Thyroid gland (tissue), 4 donors: ENCODE measurements at regions not wholly inside any gene's neighbourhood (a gene's known extent, or its start where the extent isn't known, plus 50 kb on each side); places are given as distances from the start of the nearest gene placed in this dataset.

Source experiments
- POLR2A ChIP-seq, 2 donors: fragments of 450-650 bp; IDR thresholded peaks; one replicate each; pipeline ENCODE4 v1.6.1; 2017; ENCODE audit warnings: antibody characterized with exemption in 2 of 2, mild to moderate bottlenecking in 2 of 2, moderate library complexity in 1 of 2
- TF ChIP-seq, protein P1 (sequence below), 6 experiments: fragments of 200-600 bp in 3 of 6; fragments of 450-650 bp in 3 of 6; sonication (generic) in 3 of 6; IDR thresholded peaks; one replicate each; pipeline ENCODE4 v1.5.1; 2016 to 2019; ENCODE audit warnings: antibody characterized with exemption in 6 of 6, mild to moderate bottlenecking in 2 of 6, inconsistent platforms in 1 of 6, moderate library complexity in 1 of 6

DNA sequence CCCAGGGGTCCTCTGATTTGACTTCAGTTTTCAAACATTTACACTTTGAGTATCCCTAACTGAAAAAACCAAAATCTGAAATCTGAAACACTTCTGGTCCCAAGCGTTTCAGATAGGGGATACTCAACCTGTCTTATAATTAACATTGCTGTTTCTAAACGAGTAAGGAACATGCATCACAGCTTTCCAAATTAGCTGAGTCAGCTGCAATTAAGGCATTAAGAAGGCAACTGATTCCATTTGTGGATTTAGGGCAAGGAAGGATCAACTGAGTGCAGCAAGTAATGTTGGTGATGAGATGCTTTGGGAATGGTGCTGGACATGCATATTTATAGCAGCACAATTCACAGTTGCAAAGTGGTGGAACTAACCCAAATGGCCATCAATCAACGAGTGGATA lies 168.6 kb downstream of the ACER2 start:
- TF ChIP-seq, protein P1, sequence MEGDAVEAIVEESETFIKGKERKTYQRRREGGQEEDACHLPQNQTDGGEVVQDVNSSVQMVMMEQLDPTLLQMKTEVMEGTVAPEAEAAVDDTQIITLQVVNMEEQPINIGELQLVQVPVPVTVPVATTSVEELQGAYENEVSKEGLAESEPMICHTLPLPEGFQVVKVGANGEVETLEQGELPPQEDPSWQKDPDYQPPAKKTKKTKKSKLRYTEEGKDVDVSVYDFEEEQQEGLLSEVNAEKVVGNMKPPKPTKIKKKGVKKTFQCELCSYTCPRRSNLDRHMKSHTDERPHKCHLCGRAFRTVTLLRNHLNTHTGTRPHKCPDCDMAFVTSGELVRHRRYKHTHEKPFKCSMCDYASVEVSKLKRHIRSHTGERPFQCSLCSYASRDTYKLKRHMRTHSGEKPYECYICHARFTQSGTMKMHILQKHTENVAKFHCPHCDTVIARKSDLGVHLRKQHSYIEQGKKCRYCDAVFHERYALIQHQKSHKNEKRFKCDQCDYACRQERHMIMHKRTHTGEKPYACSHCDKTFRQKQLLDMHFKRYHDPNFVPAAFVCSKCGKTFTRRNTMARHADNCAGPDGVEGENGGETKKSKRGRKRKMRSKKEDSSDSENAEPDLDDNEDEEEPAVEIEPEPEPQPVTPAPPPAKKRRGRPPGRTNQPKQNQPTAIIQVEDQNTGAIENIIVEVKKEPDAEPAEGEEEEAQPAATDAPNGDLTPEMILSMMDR (IDR thresholded peaks at IDR 0.05): no peak
- no peak for TF ChIP-seq POLR2A (IDR thresholded peaks at IDR 0.05)
